Activated CD4-positive, alpha-beta T cell treated with anti-CD3 and anti-CD28 coated beads for 24 hours (primary cell): ENCODE measurements at regions not wholly inside any gene's neighbourhood (a gene's known extent, or its start where the extent isn't known, plus 50 kb on each side); places are given as distances from the start of the nearest gene placed in this dataset.

Experiments used
- DNase-seq, 2 donors: peaks; one replicate each; pipeline ENCODE4 v3.0.0-alpha.2; 2020; ENCODE audit warnings: low read depth in 2 of 2

- DNase-seq = no peak
These were observed 889.7 kb downstream of the ADGRL2 start for GRCh38 chr1:82690411-82690810.

- no peak for DNase-seq
These were observed 888.5 kb downstream of the ADGRL2 start for GRCh38 chr1:82689217-82689616.

GRCh38 chr1:82686774-82687173, 886.0 kb downstream of the ADGRL2 start:
- no peak for DNase-seq

- DNase-seq = no peak
These were observed 846.2 kb downstream of the ADGRL2 start for GRCh38 chr1:82646888-82647287.

- no peak for DNase-seq
These were observed 845.6 kb downstream of the ADGRL2 start for GRCh38 chr1:82646336-82646735.

GRCh38 chr1:82644186-82644915, 843.6 kb downstream of the ADGRL2 start:
- DNase-seq = no peak

- DNase-seq = no peak
These were observed 839.6 kb downstream of the ADGRL2 start for GRCh38 chr1:82640352-82640751.

GRCh38 chr1:82634266-82634665, 833.5 kb downstream of the ADGRL2 start:
- no peak for DNase-seq

- DNase-seq = no peak
These were observed 831.4 kb downstream of the ADGRL2 start for GRCh38 chr1:82632155-82632554.

GRCh38 chr1:82628887-82629286, 828.2 kb downstream of the ADGRL2 start:
- no peak for DNase-seq

GRCh38 chr1:82625537-82625936, 824.8 kb downstream of the ADGRL2 start:
- no peak for DNase-seq

GRCh38 chr1:82621076-82621475, 820.3 kb downstream of the ADGRL2 start:
- no peak for DNase-seq

- no peak for DNase-seq
These were observed 813.4 kb downstream of the ADGRL2 start for GRCh38 chr1:82614090-82614489.

GRCh38 chr1:82612986-82613385, 812.3 kb downstream of the ADGRL2 start:
- DNase-seq = no peak

GRCh38 chr1:82606546-82606945, 805.8 kb downstream of the ADGRL2 start:
- no peak for DNase-seq

GRCh38 chr1:82604524-82604923, 803.8 kb downstream of the ADGRL2 start:
- no peak for DNase-seq

- DNase-seq = no peak
These were observed 799.6 kb downstream of the ADGRL2 start for GRCh38 chr1:82600314-82600713.

GRCh38 chr1:82598812-82599211, 798.1 kb downstream of the ADGRL2 start:
- DNase-seq = no peak

GRCh38 chr1:82598337-82598736, 797.6 kb downstream of the ADGRL2 start:
- DNase-seq = no peak

GRCh38 chr1:82597649-82598048, 796.9 kb downstream of the ADGRL2 start:
- DNase-seq = no peak

GRCh38 chr1:82597141-82597540, 796.4 kb downstream of the ADGRL2 start:
- no peak for DNase-seq

GRCh38 chr1:82593561-82593960, 792.8 kb downstream of the ADGRL2 start:
- DNase-seq = no peak

- no peak for DNase-seq
These were observed 788.9 kb downstream of the ADGRL2 start for GRCh38 chr1:82589588-82589987.

GRCh38 chr1:82587371-82587770, 786.6 kb downstream of the ADGRL2 start:
- no peak for DNase-seq
